HEK293T (cell line): ENCODE measurements at regions not wholly inside any gene's neighbourhood (a gene's known extent, or its start where the extent isn't known, plus 50 kb on each side); places are given as distances from the start of the nearest gene placed in this dataset.
"Not testable (repeated sequence)": the region's sequence is repeated elsewhere in the genome, so short reads cannot be mapped to it uniquely, and the experiment has no call there.

Experiments used
- CTCF ChIA-PET: fragments of 350-600 bp; formaldehyde crosslinking; extraction: SDS; loops from one replicate; lab custom pipeline; 2021; ENCODE audit warnings: antibody characterized with exemption, inconsistent platforms; lab: Yijun Ruan, JAX
- POLR2A ChIA-PET: fragments of 350-600 bp; formaldehyde crosslinking; extraction: SDS; loops from one replicate; lab custom pipeline; 2020; ENCODE audit warnings: antibody characterized with exemption, inconsistent platforms; lab: Yijun Ruan, JAX
- DNase-seq: peaks from one replicate; pipeline ENCODE4 v3.0.0; 2012; ENCODE audit warnings: mixed read lengths; ENCODE audit errors: extremely low spot score
- ARNT ChIP-seq: fragments of 450-650 bp; IDR thresholded peaks from 2 replicates; pipeline ENCODE4 v1.6.1; 2017; ENCODE audit warnings: mild to moderate bottlenecking
- BHLHE40 ChIP-seq: fragments of 450-650 bp; IDR thresholded peaks from 2 replicates; pipeline ENCODE4 v1.6.1; 2016; ENCODE audit warnings: mild to moderate bottlenecking, moderate library complexity, borderline replicate concordance
- CTBP1 ChIP-seq: fragments of 450-650 bp; IDR thresholded peaks from 2 replicates; pipeline ENCODE4 v1.6.1; 2016; ENCODE audit warnings: borderline replicate concordance
- ELF4 ChIP-seq: fragments of 450-650 bp; IDR thresholded peaks from 2 replicates; pipeline ENCODE4 v1.6.1; 2017; ENCODE audit warnings: antibody characterized with exemption
- FOXA1 ChIP-seq: fragments of 450-650 bp; IDR thresholded peaks from 2 replicates; pipeline ENCODE4 v1.6.1; 2016; ENCODE audit warnings: mild to moderate bottlenecking
- FOXK2 ChIP-seq: fragments of 450-650 bp; IDR thresholded peaks from 2 replicates; pipeline ENCODE4 v1.6.1; 2016; ENCODE audit warnings: mild to moderate bottlenecking
- FOXM1 ChIP-seq: fragments of 450-650 bp; IDR thresholded peaks from 2 replicates; pipeline ENCODE4 v1.6.1; 2017; ENCODE audit warnings: mild to moderate bottlenecking, borderline replicate concordance
- HDGF ChIP-seq: fragments of 450-650 bp; IDR thresholded peaks from 2 replicates; pipeline ENCODE4 v1.6.1; 2017; ENCODE audit warnings: antibody characterized with exemption, borderline replicate concordance
- L3MBTL2 ChIP-seq: fragments of 450-650 bp; conservative IDR thresholded peaks from 2 replicates; pipeline ENCODE4 v1.6.1; 2016; ENCODE audit warnings: mild to moderate bottlenecking
- LEF1 ChIP-seq: fragments of 450-650 bp; IDR thresholded peaks from 2 replicates; pipeline ENCODE4 v1.6.1; 2017; ENCODE audit warnings: mild to moderate bottlenecking, borderline replicate concordance
- NFRKB ChIP-seq: fragments of 450-650 bp; IDR thresholded peaks from 2 replicates; pipeline ENCODE4 v1.6.1; 2016; ENCODE audit warnings: mild to moderate bottlenecking, moderate library complexity
- PKNOX1 ChIP-seq: fragments of 450-650 bp; IDR thresholded peaks from 2 replicates; pipeline ENCODE4 v1.6.1; 2016
- SP1 ChIP-seq: fragments of 450-650 bp; IDR thresholded peaks from 2 replicates; pipeline ENCODE4 v1.6.1; 2017
- SUZ12 ChIP-seq: fragments of 450-650 bp; IDR thresholded peaks from 2 replicates; pipeline ENCODE4 v1.6.1; 2016; ENCODE audit warnings: mild to moderate bottlenecking
- TARDBP ChIP-seq: fragments of 450-650 bp; IDR thresholded peaks from 2 replicates; pipeline ENCODE4 v1.6.1; 2016
- ZNF384 ChIP-seq: fragments of 450-650 bp; IDR thresholded peaks from 2 replicates; pipeline ENCODE4 v1.6.1; 2016

GRCh38 chr10:83516788-83517187 lies 622.5 kb upstream of the GHITM start:
- no peak for TF ChIP-seq LEF1
- TF ChIP-seq TARDBP, result no peak
- no peak for TF ChIP-seq SP1
- no peak for TF ChIP-seq ARNT
- TF ChIP-seq FOXA1, result no peak
- TF ChIP-seq ELF4, result no peak
- TF ChIP-seq FOXK2, result no peak
- no peak for TF ChIP-seq HDGF
- no peak for TF ChIP-seq BHLHE40
- no peak for TF ChIP-seq CTBP1
- no peak for DNase-seq
- ChIA-PET CTCF (no interaction called here), POLR2A (no interaction called here)

- TF ChIP-seq SUZ12 (no peak), ARNT (no peak), ELF4 (no peak), FOXK2 (no peak), CTBP1 (no peak), HDGF (no peak), PKNOX1 (no peak), BHLHE40 (no peak), FOXM1 (no peak), SP1 (no peak), NFRKB (no peak)
- ChIA-PET CTCF (no interaction called here), POLR2A (no interaction called here)
- no peak for DNase-seq
These were observed 621.9 kb upstream of the GHITM start for GRCh38 chr10:83517456-83517855.

- no peak for TF ChIP-seq BHLHE40
- TF ChIP-seq ARNT, result no peak
- no peak for TF ChIP-seq SP1
- TF ChIP-seq FOXA1, result no peak
- no peak for TF ChIP-seq FOXK2
- TF ChIP-seq L3MBTL2, result no peak
- no peak for TF ChIP-seq PKNOX1
- no peak for TF ChIP-seq HDGF
- no peak for TF ChIP-seq SUZ12
- no peak for TF ChIP-seq ELF4
- TF ChIP-seq NFRKB, result no peak
- TF ChIP-seq LEF1, result no peak
- TF ChIP-seq TARDBP, result no peak
- ChIA-PET POLR2A (no interaction called here), CTCF (no interaction called here)
- no peak for DNase-seq
These were observed 620.5 kb upstream of the GHITM start for GRCh38 chr10:83518779-83519178.

GRCh38 chr10:83520386-83520785 lies 618.9 kb upstream of the GHITM start:
- POLR2A ChIA-PET, CTCF ChIA-PET: not testable (repeated sequence)

GRCh38 chr10:83522456-83522855 lies 616.9 kb upstream of the GHITM start:
- POLR2A ChIA-PET, result no interaction called here
- CTCF ChIA-PET, result interaction anchor here (0.7 kb wide), 1 partner anchor 30 kb away, joined by 3 read pairs; no protein-coding TSS in a partner anchor
- no peak for DNase-seq
- no peak for TF ChIP-seq CTBP1
- TF ChIP-seq FOXA1, result no peak
- no peak for TF ChIP-seq SUZ12
- no peak for TF ChIP-seq L3MBTL2
- no peak for TF ChIP-seq SP1
- TF ChIP-seq PKNOX1, result no peak
- no peak for TF ChIP-seq LEF1
- TF ChIP-seq TARDBP, result no peak
- TF ChIP-seq BHLHE40, result no peak
- no peak for TF ChIP-seq FOXK2
- TF ChIP-seq FOXM1, result no peak
- TF ChIP-seq ARNT, result no peak
- TF ChIP-seq ELF4, result no peak
- no peak for TF ChIP-seq NFRKB
- no peak for TF ChIP-seq HDGF
- TF ChIP-seq ZNF384, result no peak

More at GRCh38 chr10:83520386-83520785, 618.9 kb upstream of the GHITM start:
- not testable (repeated sequence) for DNase-seq

- TF ChIP-seq FOXA1, result no peak
- TF ChIP-seq NFRKB, result no peak
- TF ChIP-seq ZNF384, result no peak
- no peak for TF ChIP-seq ARNT
- CTCF ChIA-PET, result no interaction called here
- no peak for DNase-seq
- POLR2A ChIA-PET, result no interaction called here
These were observed 616.4 kb upstream of the GHITM start for GRCh38 chr10:83522881-83523386.

GRCh38 chr10:83527934-83528333 lies 611.4 kb upstream of the GHITM start:
- TF ChIP-seq LEF1, result no peak
- no peak for TF ChIP-seq TARDBP
- no peak for TF ChIP-seq SP1
- TF ChIP-seq ARNT, result no peak
- TF ChIP-seq PKNOX1, result no peak
- TF ChIP-seq ELF4, result no peak
- TF ChIP-seq HDGF, result no peak
- no peak for TF ChIP-seq CTBP1
- no peak for DNase-seq
- ChIA-PET POLR2A (no interaction called here), CTCF (no interaction called here)
